ENCODE measurements at regions not wholly inside any gene's neighbourhood (a gene's known extent, or its start where the extent isn't known, plus 50 kb on each side); places are given as distances from the start of the nearest gene placed in this dataset.

GRCh38 chr7:94174956-94175355, 170.8 kb upstream of the BET1 start:
- H3K4ac ChIP-seq (ENCODE audit: low read depth, low read length): no peak overlapping the region; the same call in 1 of the 2 replicates
- H2AK9ac ChIP-seq (replicated peaks; ENCODE audit: low read depth, low read length, poor library complexity): no peak overlapping the region
- CTCF ChIA-PET: no interaction called here
- H3K4me3 ChIP-seq (ENCODE audit: insufficient read depth, low read depth, low read length): no peak overlapping the region
- H4K5ac ChIP-seq (ENCODE audit: low read depth, low read length): no peak overlapping the region
- H3K9ac ChIP-seq (ENCODE audit: low read depth, low read length): no peak overlapping the region
- no peak overlapping the region for H3K27ac ChIP-seq (ENCODE audit: insufficient read depth, low read length)
- no peaks in the 10 kb centered on the region for H4K20me1 ChIP-seq (ENCODE audit: insufficient read depth, low read length)
- no peaks in the 10 kb centered on the region; the same call in 1 of the 2 replicates for H3K4me1 ChIP-seq (ENCODE audit: control insufficient read depth, insufficient read depth, low read length)
- H3K79me1 ChIP-seq (ENCODE audit: low read depth in 1 of 2, low read length in 2 of 2): no peaks in the 10 kb centered on the region
- in situ Hi-C loops (cut with MboI; ENCODE audit: low sequenced_read_pairs): no loop called here
- H3K9me1 ChIP-seq (ENCODE audit: insufficient read depth, low read length): no peaks in the 10 kb centered on the region
- H4K8ac ChIP-seq (ENCODE audit: low read depth in 2 of 2, low read length in 2 of 2): no peak overlapping the region
- H3K36me3 ChIP-seq (ENCODE audit: control insufficient read depth, insufficient read depth, low read length): no peaks in the 10 kb centered on the region
- H3K27me3 ChIP-seq (ENCODE audit: control insufficient read depth, insufficient read depth, low read length): no peaks in the 10 kb centered on the region
- WGBS, 2 experiments (ENCODE audit: extremely low coverage in 2 of 2, insufficient read length in 1 of 2): no CpG with 5 or more reads among the region's 2 CpGs
- no peak overlapping the region; the same call in 1 of the 2 replicates for H2BK20ac ChIP-seq (ENCODE audit: low read depth, low read length)
- DNase-seq (no peak), ATAC-seq (ENCODE audit: low read depth) (no peak)
- H3K18ac ChIP-seq (ENCODE audit: low read depth, low read length): peak overlapping the region; percentile 28; the same call in 1 of the 2 replicates
- no peak overlapping the region for H3K4me2 ChIP-seq (ENCODE audit: low read depth, low read length)
- dilution Hi-C loops (cut with HindIII; ENCODE audit: low sequenced_read_pairs, unreplicated experiment): no loop called here
- no peak overlapping the region for H3K23ac ChIP-seq (ENCODE audit: low read depth, low read length)
- H2BK5ac ChIP-seq (ENCODE audit: low read depth, low read length, poor library complexity, severe bottlenecking): peak overlapping the region; percentile 42
- H2AFZ ChIP-seq (replicated peaks; ENCODE audit: low read length, poor library complexity): no peak overlapping the region
- no peaks in the 10 kb centered on the region for H3K9me3 ChIP-seq (ENCODE audit: control insufficient read depth, insufficient read depth, low read length)
- no TSS peak for BruUV-seq (replicated peaks)
- H3K14ac ChIP-seq (replicated peaks; ENCODE audit: low read depth, low read length): no peak overlapping the region
- no peak for TF ChIP-seq USF2 (IDR thresholded peaks at IDR 0.05; ENCODE audit: low read depth, low read length)
- no peak for TF ChIP-seq MAFK (IDR thresholded peaks at IDR 0.05; ENCODE audit: low read depth, low read length)
- no peak for TF ChIP-seq RFX5 (IDR thresholded peaks at IDR 0.05; ENCODE audit: low read depth, low read length)
- TF ChIP-seq RCOR1 (IDR thresholded peaks at IDR 0.05; ENCODE audit: insufficient replicate concordance, low read length): no peak
- TF ChIP-seq CTCF (conservative IDR thresholded peaks at IDR 0.05; ENCODE audit: low read depth, low read length): no peak
- TF ChIP-seq CEBPB (IDR thresholded peaks at IDR 0.05; ENCODE audit: low read depth, low read length): no peak
- POLR2A ChIA-PET (ENCODE audit: unreplicated experiment): no interaction called here
- no peak overlapping the region for H2BK120ac ChIP-seq (ENCODE audit: low read depth, low read length)
- no peak overlapping the region for H2AK5ac ChIP-seq (ENCODE audit: low read depth, low read length)
- no peak overlapping the region for H4K91ac ChIP-seq (ENCODE audit: insufficient read depth, low read depth, low read length)
- no peak overlapping the region for H3K56ac ChIP-seq (ENCODE audit: extremely low read depth, insufficient read depth, low read length)
- peak overlapping the region; percentile 55; the same call in 1 of the 3 replicates for H2BK15ac ChIP-seq (ENCODE audit: low read depth, low read length)
- intact Hi-C loops (cut with micrococcal nuclease): no loop called here

Data from IMR-90 (cell line).